Esophagus muscularis mucosa (tissue), 3 donors: ENCODE measurements at regions not wholly inside any gene's neighbourhood (a gene's known extent, or its start where the extent isn't known, plus 50 kb on each side); places are given as distances from the start of the nearest gene placed in this dataset.

Experiments used
- POLR2A ChIP-seq: fragments of 450-650 bp; IDR thresholded peaks from one replicate; pipeline ENCODE4 v1.6.1; 2017; ENCODE audit warnings: antibody characterized with exemption, moderate library complexity, mild to moderate bottlenecking, low read depth
- TF ChIP-seq, protein P1 (sequence below), 3 experiments: fragments of 200-600 bp in 2 of 3; fragments of 450-650 bp in 1 of 3; sonication (generic) in 2 of 3; IDR thresholded peaks; one replicate each; pipeline ENCODE4 v1.5.1; 2017 to 2019; ENCODE audit warnings: antibody characterized with exemption in 3 of 3, mild to moderate bottlenecking in 2 of 3, moderate library complexity in 1 of 3

DNA sequence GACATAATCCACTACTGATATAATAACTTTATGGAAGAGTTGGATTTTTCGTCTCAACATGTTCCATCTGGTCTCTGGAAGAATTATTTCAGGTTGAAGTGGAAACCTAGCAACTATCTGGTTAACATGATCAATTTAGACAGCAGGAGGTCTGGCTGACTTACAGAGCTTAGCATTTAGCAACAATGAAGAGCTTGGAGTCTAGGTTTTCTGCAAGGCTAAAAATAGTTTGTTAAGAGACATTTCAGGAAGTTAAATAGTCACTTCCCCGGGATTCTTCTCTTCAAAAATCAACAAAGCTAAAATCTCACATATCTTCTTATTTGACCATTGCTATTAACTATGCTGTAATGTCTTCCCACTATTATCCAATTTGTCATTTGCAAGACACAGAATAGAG is 418.6 kb upstream of the DIPK2B start:
- TF ChIP-seq, protein P1, sequence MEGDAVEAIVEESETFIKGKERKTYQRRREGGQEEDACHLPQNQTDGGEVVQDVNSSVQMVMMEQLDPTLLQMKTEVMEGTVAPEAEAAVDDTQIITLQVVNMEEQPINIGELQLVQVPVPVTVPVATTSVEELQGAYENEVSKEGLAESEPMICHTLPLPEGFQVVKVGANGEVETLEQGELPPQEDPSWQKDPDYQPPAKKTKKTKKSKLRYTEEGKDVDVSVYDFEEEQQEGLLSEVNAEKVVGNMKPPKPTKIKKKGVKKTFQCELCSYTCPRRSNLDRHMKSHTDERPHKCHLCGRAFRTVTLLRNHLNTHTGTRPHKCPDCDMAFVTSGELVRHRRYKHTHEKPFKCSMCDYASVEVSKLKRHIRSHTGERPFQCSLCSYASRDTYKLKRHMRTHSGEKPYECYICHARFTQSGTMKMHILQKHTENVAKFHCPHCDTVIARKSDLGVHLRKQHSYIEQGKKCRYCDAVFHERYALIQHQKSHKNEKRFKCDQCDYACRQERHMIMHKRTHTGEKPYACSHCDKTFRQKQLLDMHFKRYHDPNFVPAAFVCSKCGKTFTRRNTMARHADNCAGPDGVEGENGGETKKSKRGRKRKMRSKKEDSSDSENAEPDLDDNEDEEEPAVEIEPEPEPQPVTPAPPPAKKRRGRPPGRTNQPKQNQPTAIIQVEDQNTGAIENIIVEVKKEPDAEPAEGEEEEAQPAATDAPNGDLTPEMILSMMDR (IDR thresholded peaks at IDR 0.05), result no peak
- TF ChIP-seq POLR2A, result no peak
